ENCODE measurements at regions not wholly inside any gene's neighbourhood (a gene's known extent, or its start where the extent isn't known, plus 50 kb on each side); places are given as distances from the start of the nearest gene placed in this dataset.

- ChIA-PET POLR2A (no interaction called here), CTCF (no interaction called here)
Observed at GRCh38 chr6:168229368-168229752, 90.2 kb downstream of the DACT2 start.

- CTCF ChIA-PET = no interaction called here
- POLR2A ChIA-PET = no interaction called here
Observed at GRCh38 chr6:168228676-168229367, 90.8 kb downstream of the DACT2 start.

GRCh38 chr6:168227840-168228239 lies 91.7 kb downstream of the DACT2 start:
- POLR2A ChIA-PET = no interaction called here
- CTCF ChIA-PET = interaction anchor here (0.6 kb wide), 1 partner anchor 512 kb away, joined by 3 read pairs; no protein-coding TSS in a partner anchor

GRCh38 chr6:168226902-168227318 lies 92.7 kb downstream of the DACT2 start:
- ChIA-PET POLR2A (no interaction called here), CTCF (interaction anchor here (0.6 kb wide), 1 partner anchor 513 kb away, joined by 3 read pairs; no protein-coding TSS in a partner anchor)

GRCh38 chr6:168226061-168226752 lies 93.4 kb downstream of the DACT2 start:
- ChIA-PET POLR2A (no interaction called here), CTCF (no interaction called here)

- ChIA-PET CTCF (no interaction called here), POLR2A (no interaction called here)
Observed at GRCh38 chr6:168225471-168225911, 94.1 kb downstream of the DACT2 start.

GRCh38 chr6:168223755-168224154 lies 95.8 kb downstream of the DACT2 start:
- ChIA-PET POLR2A (no interaction called here), CTCF (no interaction called here)

GRCh38 chr6:168223150-168223549 lies 96.4 kb downstream of the DACT2 start:
- POLR2A ChIA-PET = no interaction called here
- CTCF ChIA-PET = no interaction called here

GRCh38 chr6:168222115-168223043 lies 97.2 kb downstream of the DACT2 start:
- ChIA-PET CTCF (no interaction called here), POLR2A (no interaction called here)

GRCh38 chr6:168221497-168222079 lies 98.0 kb downstream of the DACT2 start:
- ChIA-PET CTCF (no interaction called here), POLR2A (no interaction called here)

- CTCF ChIA-PET = no interaction called here
- POLR2A ChIA-PET = no interaction called here
Observed at GRCh38 chr6:168221000-168221399, 98.6 kb downstream of the DACT2 start.

GRCh38 chr6:168219804-168220203 lies 99.8 kb downstream of the DACT2 start:
- CTCF ChIA-PET = no interaction called here
- POLR2A ChIA-PET = no interaction called here

GRCh38 chr6:168218785-168219566 lies 100.6 kb downstream of the DACT2 start:
- CTCF ChIA-PET = no interaction called here

GRCh38 chr6:168217880-168218537 lies 101.6 kb downstream of the DACT2 start:
- ChIA-PET CTCF (no interaction called here), POLR2A (no interaction called here)

More at GRCh38 chr6:168218785-168219566, 100.6 kb downstream of the DACT2 start:
- POLR2A ChIA-PET = no interaction called here

GRCh38 chr6:168217216-168217879 lies 102.2 kb downstream of the DACT2 start:
- POLR2A ChIA-PET = no interaction called here
- CTCF ChIA-PET = no interaction called here

- CTCF ChIA-PET = no interaction called here
- POLR2A ChIA-PET = no interaction called here
Observed at GRCh38 chr6:168216751-168217191, 102.8 kb downstream of the DACT2 start.

- ChIA-PET CTCF (no interaction called here), POLR2A (no interaction called here)
Observed at GRCh38 chr6:168216117-168216516, 103.5 kb downstream of the DACT2 start.

GRCh38 chr6:168215121-168215808 lies 104.3 kb downstream of the DACT2 start:
- ChIA-PET POLR2A (no interaction called here), CTCF (no interaction called here)
